SH-SY5Y (cell line): ENCODE measurements at regions not wholly inside any gene's neighbourhood (a gene's known extent, or its start where the extent isn't known, plus 50 kb on each side); places are given as distances from the start of the nearest gene placed in this dataset.

Experiments
- GATA2 ChIP-seq: IDR thresholded peaks from 2 replicates; pipeline ENCODE4 v1.6.1; 2011; ENCODE audit warnings: mild to moderate bottlenecking, low read depth, low read length
- GATA3 ChIP-seq: IDR thresholded peaks from 2 replicates; pipeline ENCODE4 v1.6.1; 2011; ENCODE audit warnings: low read depth, mild to moderate bottlenecking, low read length, moderate library complexity

- TF ChIP-seq GATA2 (no peak), GATA3 (no peak)
Measured at GRCh38 chr14:88992011-88992410, 167.6 kb downstream of the TTC8 start.
